DOHH2 (cell line): ENCODE measurements at regions not wholly inside any gene's neighbourhood (a gene's known extent, or its start where the extent isn't known, plus 50 kb on each side); places are given as distances from the start of the nearest gene placed in this dataset.

ENCODE experiments used
- H3F3A ChIP-seq: fragments of 200-600 bp; sonication (generic), shearing (Covaris generic); 2 replicates; pipeline ENCODE4 v1.6.0; 2016; ENCODE audit warnings: antibody characterized with exemption, mild to moderate bottlenecking; ENCODE audit not compliant: control insufficient read depth, insufficient read depth
- H3K27ac ChIP-seq: fragments of 200-600 bp; sonication (generic); 2 replicates; pipeline ENCODE4 v1.5.1; 2014; ENCODE audit warnings: low read depth, mild to moderate bottlenecking, low read length, moderate library complexity
- H3K27me3 ChIP-seq: fragments of 200-600 bp; sonication (generic); 2 replicates; pipeline ENCODE4 v1.6.1; 2014; ENCODE audit warnings: mild to moderate bottlenecking, low read length, mixed read lengths; ENCODE audit not compliant: control insufficient read depth
- H3K36me3 ChIP-seq: fragments of 200-600 bp; sonication (generic); 2 replicates; pipeline ENCODE4 v1.6.1; 2014; ENCODE audit warnings: mild to moderate bottlenecking, low read length, moderate library complexity, mixed read lengths; ENCODE audit not compliant: control insufficient read depth
- H3K4me1 ChIP-seq: fragments of 200-600 bp; sonication (generic); 2 replicates; pipeline ENCODE4 v1.6.1; 2014; ENCODE audit warnings: mild to moderate bottlenecking, low read length, mixed read lengths; ENCODE audit not compliant: control insufficient read depth
- H3K4me2 ChIP-seq: fragments of 200-600 bp; sonication (generic); 2 replicates; pipeline ENCODE4 v1.6.0; 2014; ENCODE audit warnings: mild to moderate bottlenecking, low read length, moderate library complexity
- H3K4me3 ChIP-seq: fragments of 200-600 bp; sonication (generic); 2 replicates; pipeline ENCODE4 v1.5.1; 2014; ENCODE audit warnings: mild to moderate bottlenecking, low read length, mixed read lengths
- H3K79me2 ChIP-seq: fragments of 200-600 bp; sonication (generic); 2 replicates; pipeline ENCODE4 v1.6.1; 2014; ENCODE audit warnings: mild to moderate bottlenecking, low read length, mixed read lengths; ENCODE audit not compliant: control insufficient read depth
- H3K9me2 ChIP-seq: fragments of 200-600 bp; sonication (generic); replicated peaks from 2 replicates; pipeline ENCODE4 v1.6.1; 2014; ENCODE audit warnings: mild to moderate bottlenecking, low read length, mixed read lengths; ENCODE audit not compliant: control insufficient read depth
- H3K9me3 ChIP-seq: fragments of 200-600 bp; sonication (generic); 2 replicates; pipeline ENCODE4 v1.6.1; 2014; ENCODE audit warnings: antibody characterized with exemption, low read length, mixed read lengths; ENCODE audit not compliant: control insufficient read depth, insufficient read depth
- H4K20me1 ChIP-seq: fragments of 200-600 bp; sonication (generic); 2 replicates; pipeline ENCODE4 v1.6.0; 2014; ENCODE audit warnings: low read depth, mild to moderate bottlenecking, antibody characterized with exemption, low read length, moderate library complexity; ENCODE audit not compliant: control insufficient read depth, insufficient read depth
- EZH2phosphoT487 ChIP-seq: fragments of 200-600 bp; sonication (generic); IDR thresholded peaks from 2 replicates; pipeline ENCODE4 v1.6.1; 2017; ENCODE audit warnings: borderline replicate concordance, mild to moderate bottlenecking, antibody characterized with exemption, low read length, moderate library complexity, mixed read lengths
- TF ChIP-seq, protein P1 (sequence below): fragments of 200-600 bp; sonication (generic); IDR thresholded peaks from one replicate; pipeline ENCODE4 v1.5.1; 2014; ENCODE audit warnings: antibody characterized with exemption, mild to moderate bottlenecking, low read depth, low read length; ENCODE audit not compliant: poor library complexity, severe bottlenecking

DNA sequence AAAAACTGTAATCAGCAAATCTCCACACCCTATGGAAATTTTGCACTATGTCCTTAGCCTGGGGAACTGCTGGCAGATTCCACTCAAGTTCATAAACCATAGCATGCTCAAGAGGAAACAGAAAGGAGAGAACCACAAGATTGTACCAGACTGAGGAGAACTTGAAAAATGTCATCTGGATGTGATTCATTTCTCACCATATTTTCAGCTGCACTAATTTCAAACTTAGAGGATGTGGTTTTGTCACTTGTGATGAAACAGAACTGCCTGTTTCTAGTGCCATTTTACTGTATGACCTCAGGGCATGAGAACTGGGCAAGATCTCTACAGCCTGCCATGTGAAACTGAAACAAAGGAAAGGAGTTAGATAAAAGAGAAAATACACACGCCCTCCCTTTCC is 1493.1 kb upstream of the FLRT2 start:
- Histone ChIP-seq H3K27ac (no peak overlapping the region), H3K36me3 (no peaks in the 10 kb centered on the region), H3K9me3 (no peaks in the 10 kb centered on the region), H3K27me3 (no peaks in the 10 kb centered on the region), H3K79me2 (no peaks in the 10 kb centered on the region), H3K4me3 (no peak overlapping the region), H3K4me2 (no peak overlapping the region), H4K20me1 (no peaks in the 10 kb centered on the region), H3F3A (no peaks in the 10 kb centered on the region), H3K9me2 (no peaks in the 10 kb centered on the region), H3K4me1 (no peaks in the 10 kb centered on the region)
- TF ChIP-seq, protein P1, sequence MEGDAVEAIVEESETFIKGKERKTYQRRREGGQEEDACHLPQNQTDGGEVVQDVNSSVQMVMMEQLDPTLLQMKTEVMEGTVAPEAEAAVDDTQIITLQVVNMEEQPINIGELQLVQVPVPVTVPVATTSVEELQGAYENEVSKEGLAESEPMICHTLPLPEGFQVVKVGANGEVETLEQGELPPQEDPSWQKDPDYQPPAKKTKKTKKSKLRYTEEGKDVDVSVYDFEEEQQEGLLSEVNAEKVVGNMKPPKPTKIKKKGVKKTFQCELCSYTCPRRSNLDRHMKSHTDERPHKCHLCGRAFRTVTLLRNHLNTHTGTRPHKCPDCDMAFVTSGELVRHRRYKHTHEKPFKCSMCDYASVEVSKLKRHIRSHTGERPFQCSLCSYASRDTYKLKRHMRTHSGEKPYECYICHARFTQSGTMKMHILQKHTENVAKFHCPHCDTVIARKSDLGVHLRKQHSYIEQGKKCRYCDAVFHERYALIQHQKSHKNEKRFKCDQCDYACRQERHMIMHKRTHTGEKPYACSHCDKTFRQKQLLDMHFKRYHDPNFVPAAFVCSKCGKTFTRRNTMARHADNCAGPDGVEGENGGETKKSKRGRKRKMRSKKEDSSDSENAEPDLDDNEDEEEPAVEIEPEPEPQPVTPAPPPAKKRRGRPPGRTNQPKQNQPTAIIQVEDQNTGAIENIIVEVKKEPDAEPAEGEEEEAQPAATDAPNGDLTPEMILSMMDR, result no peak
- no peak for TF ChIP-seq EZH2phosphoT487

DNA sequence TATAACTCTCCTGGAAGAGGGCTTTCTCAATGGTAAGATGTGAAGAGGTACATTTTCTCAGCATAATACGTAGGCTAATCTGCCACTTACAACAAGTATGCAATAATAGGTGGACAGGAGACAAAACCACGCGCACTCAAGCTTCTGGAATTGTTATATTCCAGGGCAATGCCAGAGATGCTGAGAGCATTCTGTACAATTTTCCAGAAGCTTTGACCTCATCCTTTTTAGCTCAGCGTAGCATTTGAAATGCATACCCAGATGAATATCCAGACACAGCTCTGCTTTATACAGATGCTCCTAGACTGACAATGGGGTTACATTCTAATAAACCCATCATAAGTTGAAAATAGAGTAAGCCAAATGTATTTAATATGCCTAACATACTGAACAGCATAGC is 1492.4 kb upstream of the FLRT2 start:
- H3F3A ChIP-seq, result no peaks in the 10 kb centered on the region
- H3K9me2 ChIP-seq, result no peaks in the 10 kb centered on the region
- no peaks in the 10 kb centered on the region for H3K27me3 ChIP-seq
- no peak for TF ChIP-seq EZH2phosphoT487
- TF ChIP-seq, protein P1, result no peak
- H3K79me2 ChIP-seq, result no peaks in the 10 kb centered on the region
- no peaks in the 10 kb centered on the region for H4K20me1 ChIP-seq
- no peak overlapping the region for H3K27ac ChIP-seq
- no peak overlapping the region for H3K4me3 ChIP-seq
- H3K4me2 ChIP-seq, result no peak overlapping the region
- H3K9me3 ChIP-seq, result no peaks in the 10 kb centered on the region
- H3K36me3 ChIP-seq, result no peaks in the 10 kb centered on the region
- H3K4me1 ChIP-seq, result no peaks in the 10 kb centered on the region

DNA sequence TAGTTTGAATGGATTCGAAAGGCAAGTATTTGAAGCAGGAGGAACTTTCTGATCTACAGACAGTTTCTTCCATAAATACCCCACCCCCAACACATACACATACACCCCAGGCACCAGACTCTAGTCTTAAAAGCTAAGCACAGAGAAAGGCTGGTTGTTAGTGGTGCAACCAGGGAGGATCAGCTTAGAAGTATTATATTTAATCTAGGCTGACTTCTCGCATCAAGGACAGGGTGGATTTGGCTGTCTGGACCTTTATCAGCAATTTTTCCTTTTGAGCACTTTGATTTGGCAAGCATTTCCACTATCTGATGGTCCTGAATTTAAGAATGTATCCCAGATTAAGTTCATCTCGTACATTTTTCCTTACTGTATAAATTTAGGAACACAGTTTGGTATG is 1489.8 kb upstream of the FLRT2 start:
- H3K4me3 ChIP-seq, result no peak overlapping the region
- no peaks in the 10 kb centered on the region for H3K79me2 ChIP-seq
- H3K36me3 ChIP-seq, result no peaks in the 10 kb centered on the region
- H3K9me3 ChIP-seq, result no peaks in the 10 kb centered on the region
- H3F3A ChIP-seq, result no peaks in the 10 kb centered on the region
- no peak overlapping the region for H3K4me2 ChIP-seq
- no peaks in the 10 kb centered on the region for H3K4me1 ChIP-seq
- no peaks in the 10 kb centered on the region for H3K9me2 ChIP-seq
- H3K27ac ChIP-seq, result no peak overlapping the region
- no peaks in the 10 kb centered on the region for H4K20me1 ChIP-seq
- no peak for TF ChIP-seq EZH2phosphoT487
- TF ChIP-seq, protein P1, result no peak
- H3K27me3 ChIP-seq, result no peaks in the 10 kb centered on the region

DNA sequence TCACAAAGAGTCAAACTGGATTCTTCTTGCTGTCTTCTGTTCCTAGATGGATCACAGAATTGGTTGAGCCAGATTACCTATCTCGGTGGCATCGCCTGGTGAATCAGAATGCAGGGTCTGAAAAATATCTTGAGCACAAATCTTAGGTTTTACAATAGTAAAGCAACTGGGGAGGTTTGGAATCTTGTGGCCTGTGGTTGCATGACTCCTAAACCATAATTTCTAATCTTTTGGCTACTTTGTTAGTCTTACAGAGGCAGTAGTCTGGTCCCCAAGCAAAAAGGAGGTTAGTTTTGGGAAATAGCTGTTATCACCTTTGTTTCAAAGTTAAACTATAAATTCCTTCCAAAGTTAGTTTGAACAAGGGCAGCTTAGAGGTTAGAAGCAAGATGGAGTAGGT is 1488.5 kb upstream of the FLRT2 start:
- Histone ChIP-seq H3K27me3 (no peaks in the 10 kb centered on the region), H3K27ac (no peak overlapping the region), H3K79me2 (no peaks in the 10 kb centered on the region), H3K9me2 (no peaks in the 10 kb centered on the region), H3F3A (no peaks in the 10 kb centered on the region), H3K4me2 (no peak overlapping the region), H3K36me3 (no peaks in the 10 kb centered on the region), H3K4me3 (no peak overlapping the region), H3K4me1 (no peaks in the 10 kb centered on the region), H3K9me3 (no peaks in the 10 kb centered on the region), H4K20me1 (no peaks in the 10 kb centered on the region)
- TF ChIP-seq, protein P1, result no peak
- no peak for TF ChIP-seq EZH2phosphoT487
